NCI-H2081 (cell line): ENCODE measurements at regions not wholly inside any gene's neighbourhood (a gene's known extent, or its start where the extent isn't known, plus 50 kb on each side); places are given as distances from the start of the nearest gene placed in this dataset.

ENCODE experiments used
- DNase-seq, 2 experiments: peaks; one replicate each; lab custom pipeline; 2025; lab: John Stamatoyannopoulos, UW

GRCh38 chr1:187442603-187443002, 613.9 kb downstream of the PLA2G4A start:
- no peak for DNase-seq

- DNase-seq, result no peak
Observed at GRCh38 chr1:187443939-187444338, 615.2 kb downstream of the PLA2G4A start.

GRCh38 chr1:187445066-187445465, 616.3 kb downstream of the PLA2G4A start:
- DNase-seq, result no peak

GRCh38 chr1:187451238-187451637, 622.5 kb downstream of the PLA2G4A start:
- DNase-seq, result no peak

GRCh38 chr1:187454010-187454409, 625.3 kb downstream of the PLA2G4A start:
- DNase-seq, result no peak

GRCh38 chr1:187456446-187456845, 627.7 kb downstream of the PLA2G4A start:
- DNase-seq, result no peak

GRCh38 chr1:187460093-187460492, 631.3 kb downstream of the PLA2G4A start:
- DNase-seq, result peak; percentile 33 to 75

- no peak for DNase-seq
Observed at GRCh38 chr1:187464320-187464719, 635.6 kb downstream of the PLA2G4A start.

- peak in 1 of 2 experiments; percentile 27 for DNase-seq
Observed at GRCh38 chr1:187465441-187465840, 636.7 kb downstream of the PLA2G4A start.

GRCh38 chr1:187469836-187470235, 641.1 kb downstream of the PLA2G4A start:
- DNase-seq, result no peak

GRCh38 chr1:187471555-187471954, 642.8 kb downstream of the PLA2G4A start:
- DNase-seq, result peak in 1 of 2 experiments; percentile 56

- DNase-seq, result peak; percentile 66 to 86
Observed at GRCh38 chr1:187474336-187474735, 645.6 kb downstream of the PLA2G4A start.

- peak; percentile 9 to 14 for DNase-seq
Observed at GRCh38 chr1:187476671-187477070, 647.9 kb downstream of the PLA2G4A start.

GRCh38 chr1:187477103-187477502, 648.4 kb downstream of the PLA2G4A start:
- peak in 1 of 2 experiments; percentile 18 for DNase-seq

- no peak for DNase-seq
Observed at GRCh38 chr1:187477535-187477934, 648.8 kb downstream of the PLA2G4A start.

GRCh38 chr1:187481581-187482148, 652.9 kb downstream of the PLA2G4A start:
- no peak for DNase-seq

- no peak for DNase-seq
Observed at GRCh38 chr1:187490266-187490665, 661.5 kb downstream of the PLA2G4A start.

- no peak for DNase-seq
Observed at GRCh38 chr1:187491082-187491720, 662.5 kb downstream of the PLA2G4A start.

- no peak for DNase-seq
Observed at GRCh38 chr1:187498028-187498427, 669.3 kb downstream of the PLA2G4A start.

- no peak for DNase-seq
Observed at GRCh38 chr1:187504779-187505178, 676.0 kb downstream of the PLA2G4A start.

GRCh38 chr1:187509091-187509490, 680.3 kb downstream of the PLA2G4A start:
- DNase-seq, result peak in 1 of 2 experiments; percentile 29

GRCh38 chr1:187513190-187513589, 684.4 kb downstream of the PLA2G4A start:
- no peak for DNase-seq

- no peak for DNase-seq
Observed at GRCh38 chr1:187514110-187514509, 685.4 kb downstream of the PLA2G4A start.

- DNase-seq, result no peak
Observed at GRCh38 chr1:187516874-187517273, 688.1 kb downstream of the PLA2G4A start.
